Activated T-cell treated with anti-CD3 and anti-CD28 coated beads, Interleukin-2, amount 50 U/mL, for 24 hours (primary cell): ENCODE measurements at regions not wholly inside any gene's neighbourhood (a gene's known extent, or its start where the extent isn't known, plus 50 kb on each side); places are given as distances from the start of the nearest gene placed in this dataset.

Experiments used
- DNase-seq: peaks from one replicate; pipeline ENCODE4 v3.0.0-alpha.2; 2020
- H3K27ac Mint-ChIP-seq: 2 replicates; pipeline ENCODE4 v1.8.0; 2020; ENCODE audit warnings: mild to moderate bottlenecking, mixed read lengths
- H3K27me3 Mint-ChIP-seq: 2 replicates; pipeline ENCODE4 v1.8.0; 2020; ENCODE audit warnings: mixed read lengths
- H3K36me3 Mint-ChIP-seq: 2 replicates; pipeline ENCODE4 v1.8.0; 2020; ENCODE audit warnings: low read depth, mixed read lengths
- H3K4me1 Mint-ChIP-seq: 2 replicates; pipeline ENCODE4 v1.8.0; 2020; ENCODE audit warnings: low read depth, mixed read lengths
- H3K4me3 Mint-ChIP-seq: 2 replicates; pipeline ENCODE4 v1.8.0; 2020; ENCODE audit warnings: mild to moderate bottlenecking, moderate library complexity, mixed read lengths
- H3K9me3 Mint-ChIP-seq: 2 replicates; pipeline ENCODE4 v1.8.0; 2020; ENCODE audit warnings: mixed read lengths

DNA sequence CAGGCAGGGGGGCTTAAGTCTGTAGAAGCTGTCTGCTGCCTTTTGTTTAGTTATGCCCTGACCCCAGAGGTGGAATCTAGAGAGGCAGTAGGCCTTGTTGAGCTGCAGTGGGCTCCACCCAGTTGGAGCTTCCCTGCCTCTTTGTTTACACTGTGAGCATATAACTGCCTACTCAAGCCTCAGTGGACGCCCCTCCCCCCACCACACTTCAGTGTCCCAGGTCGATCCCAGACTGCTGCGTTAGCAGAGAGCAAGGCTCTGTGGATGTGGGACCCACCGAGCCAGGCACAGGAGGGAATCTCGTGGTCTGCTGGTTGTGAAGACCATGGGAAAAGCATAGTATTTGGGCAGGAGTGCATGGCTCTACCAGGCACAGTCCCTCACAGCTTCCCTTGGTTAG, 446.8 kb upstream of the RARB start:
- no peak for DNase-seq
- H3K27ac Mint-ChIP-seq = no peak overlapping the region
- no peak overlapping the region for H3K4me3 Mint-ChIP-seq
- H3K27me3 Mint-ChIP-seq = no peaks in the 10 kb centered on the region
- no peaks in the 10 kb centered on the region for H3K36me3 Mint-ChIP-seq
- peaks cover 23% of the 10 kb centered on the region for H3K9me3 Mint-ChIP-seq
- H3K4me1 Mint-ChIP-seq = no peaks in the 10 kb centered on the region

DNA sequence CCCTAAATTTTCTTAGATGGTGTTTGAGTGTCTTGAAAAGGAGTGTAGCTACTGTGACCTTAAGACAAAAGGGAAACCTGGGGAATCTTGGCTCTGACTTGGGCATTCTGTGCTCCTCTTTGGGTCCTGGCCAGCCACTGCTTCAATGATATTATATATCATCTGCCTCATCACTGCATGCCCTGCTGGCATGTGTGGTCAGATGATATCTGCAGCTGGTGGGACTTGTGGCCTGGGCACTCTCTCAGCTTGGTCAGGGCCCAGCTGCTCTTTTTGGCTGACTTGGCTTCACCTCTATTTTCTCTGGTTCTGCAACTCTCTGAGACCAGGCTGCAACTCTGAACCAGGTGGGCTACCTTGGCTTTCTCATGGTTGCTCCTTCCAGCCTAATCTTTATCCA, 446.1 kb upstream of the RARB start:
- no peak overlapping the region for H3K4me3 Mint-ChIP-seq
- H3K27ac Mint-ChIP-seq = no peak overlapping the region
- H3K4me1 Mint-ChIP-seq = no peaks in the 10 kb centered on the region
- H3K9me3 Mint-ChIP-seq = peaks cover 23% of the 10 kb centered on the region
- DNase-seq = no peak
- H3K36me3 Mint-ChIP-seq = no peaks in the 10 kb centered on the region
- H3K27me3 Mint-ChIP-seq = no peaks in the 10 kb centered on the region

DNA sequence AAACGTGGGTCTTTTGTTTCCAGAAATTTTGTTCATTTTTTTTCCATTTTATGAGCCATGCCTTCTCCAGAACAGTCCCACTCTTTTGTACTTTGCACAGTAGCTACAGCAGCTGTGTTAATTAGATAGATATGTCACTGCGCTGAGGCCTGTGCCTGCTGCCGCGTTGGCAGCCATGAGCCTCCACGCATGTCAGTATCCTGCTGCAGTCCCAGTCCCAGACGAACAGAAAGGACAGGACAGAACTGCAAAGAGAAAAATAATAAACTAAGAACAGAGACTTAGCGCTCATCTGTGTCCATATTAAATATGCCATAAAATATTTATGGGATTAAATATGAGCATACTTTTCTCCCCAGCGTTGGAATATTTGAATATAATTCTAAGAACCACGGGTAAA, 442.4 kb upstream of the RARB start:
- H3K9me3 Mint-ChIP-seq = no peaks in the 10 kb centered on the region
- no peak overlapping the region for H3K4me3 Mint-ChIP-seq
- H3K27ac Mint-ChIP-seq = no peak overlapping the region
- H3K27me3 Mint-ChIP-seq = no peaks in the 10 kb centered on the region
- no peaks in the 10 kb centered on the region for H3K36me3 Mint-ChIP-seq
- DNase-seq = no peak
- no peaks in the 10 kb centered on the region for H3K4me1 Mint-ChIP-seq

DNA sequence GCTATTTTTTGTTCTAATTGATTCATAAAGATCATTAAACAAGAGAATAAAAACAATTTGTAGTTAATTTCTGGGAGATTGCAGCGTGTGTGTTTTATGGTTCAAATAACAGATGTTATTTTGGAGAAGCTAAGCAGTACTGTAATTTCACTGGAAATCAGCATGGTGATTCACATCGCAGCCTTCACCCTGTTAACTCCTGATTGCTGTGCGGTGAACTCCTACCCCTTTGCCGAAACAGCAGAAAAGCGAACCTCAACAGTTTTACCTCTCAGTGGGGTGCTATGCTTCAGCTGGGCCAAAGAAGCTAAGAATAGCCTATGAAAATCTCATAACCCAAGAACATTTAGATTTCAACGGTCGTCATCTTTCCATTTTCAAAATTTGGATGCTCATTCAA, 441.5 kb upstream of the RARB start:
- Mint-ChIP-seq H3K36me3 (no peaks in the 10 kb centered on the region), H3K4me1 (no peaks in the 10 kb centered on the region), H3K9me3 (peaks cover 2% of the 10 kb centered on the region), H3K27me3 (no peaks in the 10 kb centered on the region), H3K4me3 (no peak overlapping the region), H3K27ac (no peak overlapping the region)
- no peak for DNase-seq

DNA sequence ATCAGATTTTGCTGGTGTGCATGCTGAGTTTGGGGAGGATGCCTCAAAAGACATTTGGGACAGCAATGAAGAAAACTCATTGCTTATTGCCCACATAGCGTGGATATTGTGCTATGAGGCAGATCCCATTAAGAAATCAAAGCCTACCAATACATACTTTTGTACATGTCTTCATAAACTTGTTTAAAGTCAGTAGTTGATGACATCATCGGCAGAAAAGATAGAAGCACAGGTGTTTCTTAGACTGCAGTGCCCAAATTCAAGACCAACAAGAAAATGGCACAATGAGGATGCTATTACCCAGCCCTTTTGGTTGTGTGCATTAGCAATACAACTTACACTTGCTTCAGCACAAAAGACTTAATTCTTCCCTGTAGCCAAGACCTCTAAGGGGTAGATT, 428.7 kb upstream of the RARB start:
- no peak for DNase-seq
- Mint-ChIP-seq H3K27ac (no peak overlapping the region), H3K4me1 (no peaks in the 10 kb centered on the region), H3K27me3 (no peaks in the 10 kb centered on the region), H3K9me3 (peaks cover 4% of the 10 kb centered on the region), H3K4me3 (no peak overlapping the region), H3K36me3 (no peaks in the 10 kb centered on the region)

DNA sequence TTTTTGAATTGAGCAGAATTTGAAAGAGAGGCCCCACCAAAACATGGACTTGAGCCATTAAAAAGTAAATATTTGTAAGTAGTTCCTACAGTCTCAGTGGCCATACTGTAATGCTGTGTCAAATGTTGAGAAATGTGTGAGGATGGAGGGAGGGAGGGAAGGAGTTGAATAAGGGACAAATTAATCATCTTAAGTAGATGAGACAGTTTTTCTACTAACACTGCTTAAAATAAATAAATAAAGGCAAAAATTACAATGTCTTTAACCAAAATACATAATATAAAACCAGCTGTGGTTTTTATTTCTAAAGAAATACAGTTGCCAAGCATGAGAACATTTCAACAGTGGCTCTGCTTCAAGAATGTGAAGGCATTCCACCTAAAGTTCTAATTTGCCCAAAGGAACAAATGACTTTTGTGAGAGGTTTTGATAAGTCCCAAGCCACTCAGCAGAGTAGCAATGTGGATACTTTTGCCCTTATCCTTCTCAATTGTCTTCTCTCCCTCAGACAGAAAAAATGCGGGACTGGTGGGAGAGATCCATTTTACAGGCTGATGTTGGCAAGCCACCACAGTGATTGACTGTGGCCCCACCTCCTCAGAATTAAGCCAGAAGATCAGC, 427.0 kb upstream of the RARB start:
- Mint-ChIP-seq H3K27ac (no peak overlapping the region), H3K36me3 (no peaks in the 10 kb centered on the region), H3K4me3 (no peak overlapping the region), H3K4me1 (no peaks in the 10 kb centered on the region), H3K27me3 (no peaks in the 10 kb centered on the region), H3K9me3 (peaks cover 2% of the 10 kb centered on the region)
- no peak for DNase-seq

DNA sequence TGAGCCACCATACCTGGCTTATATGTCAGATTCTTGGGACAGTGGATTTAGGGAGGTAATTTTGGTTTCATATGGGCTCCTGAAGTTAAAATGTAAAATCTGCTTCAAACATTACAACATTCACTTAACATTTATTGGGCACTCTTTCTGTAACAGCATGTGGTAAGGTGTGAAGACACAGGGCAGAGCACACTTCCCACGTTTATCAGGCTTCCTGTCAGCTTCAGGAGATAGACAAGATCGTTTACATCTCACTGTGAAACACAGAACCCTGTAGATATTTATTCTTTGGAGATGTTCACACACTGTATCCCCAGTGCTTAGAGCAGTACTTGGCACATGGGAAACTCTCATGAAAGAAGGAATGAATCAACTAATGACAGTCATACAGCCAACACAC, 426.0 kb upstream of the RARB start:
- Mint-ChIP-seq H3K27ac (no peak overlapping the region), H3K27me3 (no peaks in the 10 kb centered on the region), H3K36me3 (no peaks in the 10 kb centered on the region), H3K9me3 (peaks cover 2% of the 10 kb centered on the region), H3K4me3 (no peak overlapping the region), H3K4me1 (no peaks in the 10 kb centered on the region)
- no peak for DNase-seq

DNA sequence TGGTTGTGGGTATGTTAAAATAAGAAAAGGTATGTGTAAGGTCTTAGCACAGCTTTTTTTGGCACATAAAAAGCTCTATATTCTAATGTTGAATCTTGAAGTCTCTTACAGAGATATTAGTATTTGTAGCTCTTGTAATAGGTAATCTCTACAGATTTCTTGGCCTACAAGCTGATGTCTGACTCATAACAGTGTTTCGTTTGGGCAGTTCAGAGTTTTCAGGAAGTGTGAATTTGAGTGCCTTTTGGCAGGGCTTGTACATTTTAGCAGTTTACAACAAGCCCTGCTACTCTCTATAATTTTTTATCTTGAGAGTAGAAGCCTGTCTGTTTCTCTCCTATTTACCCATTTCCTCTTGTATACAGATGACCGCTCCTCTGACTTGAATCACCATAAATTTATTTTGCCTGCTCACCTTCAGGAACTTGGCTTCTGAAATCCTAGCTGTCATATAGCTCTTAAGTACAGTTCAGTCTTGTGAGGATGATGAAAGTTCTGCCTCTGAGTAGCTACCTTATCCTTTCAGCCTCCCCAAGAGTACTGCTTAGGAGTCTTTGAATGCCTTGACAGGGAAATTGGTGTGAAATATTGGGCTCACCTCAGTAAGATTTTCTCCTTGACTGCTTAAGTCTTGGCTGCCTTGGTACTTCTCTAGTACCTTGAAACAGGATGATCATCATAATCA, 419.9 kb upstream of the RARB start:
- H3K27ac Mint-ChIP-seq = no peak overlapping the region
- H3K9me3 Mint-ChIP-seq = peaks cover 2% of the 10 kb centered on the region

DNA sequence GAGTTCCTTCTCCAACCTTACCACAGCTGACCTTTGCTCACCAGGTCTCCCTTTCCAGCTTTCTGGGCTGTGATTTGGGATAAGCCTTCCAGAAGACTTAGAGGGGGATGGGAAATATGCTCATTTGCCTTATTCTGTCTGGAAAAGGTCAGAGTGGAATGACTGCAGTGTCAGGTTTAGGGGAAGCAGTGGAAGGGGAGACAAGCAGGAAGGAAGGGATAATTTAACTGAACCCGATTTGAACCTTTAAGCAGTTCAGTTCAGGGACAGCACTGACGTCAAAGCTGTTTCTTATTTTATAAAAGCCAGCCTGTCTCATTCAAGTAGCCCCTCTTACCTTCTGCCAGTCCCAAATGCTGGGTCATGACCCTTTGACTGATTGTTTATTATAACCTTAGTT, 418.4 kb upstream of the RARB start:
- no peaks in the 10 kb centered on the region for H3K36me3 Mint-ChIP-seq
- peaks cover 2% of the 10 kb centered on the region for H3K9me3 Mint-ChIP-seq
- H3K4me1 Mint-ChIP-seq = no peaks in the 10 kb centered on the region
- DNase-seq = no peak
- no peak overlapping the region for H3K27ac Mint-ChIP-seq
- H3K27me3 Mint-ChIP-seq = no peaks in the 10 kb centered on the region
- no peak overlapping the region for H3K4me3 Mint-ChIP-seq

More for the DNA sequence above, 419.9 kb upstream of the RARB start:
- Mint-ChIP-seq H3K4me1 (no peaks in the 10 kb centered on the region), H3K36me3 (no peaks in the 10 kb centered on the region), H3K4me3 (no peak overlapping the region), H3K27me3 (no peaks in the 10 kb centered on the region)
- no peak for DNase-seq

DNA sequence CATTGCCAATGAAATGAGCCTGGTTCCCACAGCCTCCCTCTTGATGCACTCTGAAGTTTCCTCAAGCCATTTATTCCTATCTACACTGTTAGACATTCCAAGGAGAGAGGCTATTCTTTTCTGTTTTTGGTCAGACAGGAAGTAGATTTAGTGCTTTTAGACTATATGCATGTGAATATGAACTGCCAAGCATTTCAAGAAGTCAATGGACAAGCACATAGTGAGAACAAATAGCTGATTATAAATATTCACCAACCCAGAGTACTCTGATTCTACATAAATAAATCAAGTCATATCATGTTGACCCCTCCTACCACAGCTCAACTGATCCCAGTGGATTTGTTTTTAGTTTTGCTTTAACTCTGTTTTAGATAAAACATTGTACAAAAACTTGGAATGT, 412.5 kb upstream of the RARB start:
- no peaks in the 10 kb centered on the region for H3K4me1 Mint-ChIP-seq
- peaks cover 2% of the 10 kb centered on the region for H3K9me3 Mint-ChIP-seq
- no peak overlapping the region for H3K27ac Mint-ChIP-seq
- H3K36me3 Mint-ChIP-seq = no peaks in the 10 kb centered on the region
- DNase-seq = no peak
- no peak overlapping the region for H3K4me3 Mint-ChIP-seq
- H3K27me3 Mint-ChIP-seq = no peaks in the 10 kb centered on the region

DNA sequence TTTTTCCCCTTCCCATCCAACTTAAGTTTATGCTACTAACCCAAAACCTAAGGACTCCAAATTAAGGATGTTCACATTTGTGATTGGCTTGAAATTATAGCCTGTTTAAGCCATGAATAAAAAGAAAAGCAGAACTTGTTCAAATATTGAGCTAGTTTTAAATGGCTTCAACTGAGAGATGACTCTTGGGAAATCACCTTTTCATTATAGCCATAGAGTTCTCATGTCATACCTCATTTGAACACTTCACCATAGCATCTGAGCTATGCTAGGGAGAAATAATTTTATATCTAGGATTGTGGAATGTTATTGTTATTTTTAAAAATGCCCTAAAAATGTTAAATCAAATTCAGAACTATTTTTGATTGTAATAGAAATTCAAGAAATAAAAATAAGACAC, 409.2 kb upstream of the RARB start:
- Mint-ChIP-seq H3K27ac (no peak overlapping the region), H3K4me1 (no peaks in the 10 kb centered on the region), H3K27me3 (no peaks in the 10 kb centered on the region), H3K9me3 (peaks cover 3% of the 10 kb centered on the region), H3K36me3 (no peaks in the 10 kb centered on the region), H3K4me3 (no peak overlapping the region)
- DNase-seq = no peak

DNA sequence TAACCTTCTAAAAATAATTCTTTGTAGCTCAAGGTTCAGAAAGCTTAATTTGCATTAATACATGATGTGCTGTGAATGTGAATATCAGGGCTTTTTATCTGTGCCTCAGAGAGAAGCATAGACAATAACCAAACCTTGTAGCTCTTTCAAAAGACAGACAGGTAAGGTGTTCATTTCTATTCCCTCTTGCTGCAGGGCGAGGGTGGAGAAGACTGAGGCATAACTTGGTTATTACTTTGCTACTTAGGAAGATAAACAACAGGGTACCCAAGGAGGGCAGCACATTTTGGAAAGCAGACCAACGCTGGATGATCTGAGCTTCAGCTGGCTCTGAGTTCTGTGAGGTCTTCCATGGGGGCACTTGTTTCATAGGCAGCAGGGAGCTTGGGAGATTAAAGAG, 408.6 kb upstream of the RARB start:
- no peaks in the 10 kb centered on the region for H3K27me3 Mint-ChIP-seq
- peaks cover 3% of the 10 kb centered on the region for H3K9me3 Mint-ChIP-seq
- DNase-seq = no peak
- no peak overlapping the region for H3K4me3 Mint-ChIP-seq
- no peaks in the 10 kb centered on the region for H3K4me1 Mint-ChIP-seq
- no peak overlapping the region for H3K27ac Mint-ChIP-seq
- no peaks in the 10 kb centered on the region for H3K36me3 Mint-ChIP-seq

DNA sequence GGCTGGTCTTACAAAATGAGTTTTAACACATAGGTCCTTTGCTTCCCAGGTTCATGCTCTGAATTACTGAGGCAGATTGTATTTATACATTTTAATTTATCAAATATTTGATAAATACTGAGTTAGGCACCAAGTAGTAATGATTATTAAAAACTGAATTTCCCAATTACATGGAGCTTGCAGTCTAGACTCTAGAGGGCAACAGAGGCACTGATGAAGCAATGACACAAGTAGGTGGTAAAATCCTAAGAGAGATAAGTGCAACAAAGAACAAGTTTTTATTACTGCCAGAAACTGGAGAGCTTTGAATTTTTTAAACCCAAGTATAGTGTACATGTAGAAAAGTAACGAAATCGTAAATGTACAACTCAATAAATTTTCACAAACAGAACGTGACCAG, 406.2 kb upstream of the RARB start:
- H3K4me3 Mint-ChIP-seq = no peak overlapping the region
- no peak for DNase-seq
- H3K4me1 Mint-ChIP-seq = no peaks in the 10 kb centered on the region
- no peaks in the 10 kb centered on the region for H3K36me3 Mint-ChIP-seq
- H3K27me3 Mint-ChIP-seq = no peaks in the 10 kb centered on the region
- no peak overlapping the region for H3K27ac Mint-ChIP-seq
- peaks cover 5% of the 10 kb centered on the region for H3K9me3 Mint-ChIP-seq

DNA sequence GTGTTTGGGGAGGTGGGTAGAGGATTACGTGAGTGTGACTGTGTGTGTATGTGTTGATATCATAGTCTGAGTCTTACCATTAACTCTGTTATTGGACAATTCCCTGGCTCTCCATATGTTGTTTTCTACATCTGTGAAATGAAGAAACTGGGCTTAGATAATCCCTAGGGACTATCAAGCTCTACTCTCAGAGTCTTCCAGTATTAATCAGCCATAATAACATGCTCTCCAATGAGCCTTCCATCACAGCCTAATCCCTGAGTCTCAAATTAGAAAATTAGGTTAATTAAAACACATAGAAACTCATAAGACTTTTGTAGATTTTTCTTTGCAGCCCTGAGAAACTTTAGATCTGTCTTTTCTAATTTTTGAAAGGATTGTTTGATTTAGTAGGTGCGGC, 404.2 kb upstream of the RARB start:
- Mint-ChIP-seq H3K36me3 (no peaks in the 10 kb centered on the region), H3K27ac (no peak overlapping the region), H3K4me3 (no peak overlapping the region), H3K27me3 (no peaks in the 10 kb centered on the region), H3K4me1 (no peaks in the 10 kb centered on the region), H3K9me3 (peaks cover 5% of the 10 kb centered on the region)
- no peak for DNase-seq

DNA sequence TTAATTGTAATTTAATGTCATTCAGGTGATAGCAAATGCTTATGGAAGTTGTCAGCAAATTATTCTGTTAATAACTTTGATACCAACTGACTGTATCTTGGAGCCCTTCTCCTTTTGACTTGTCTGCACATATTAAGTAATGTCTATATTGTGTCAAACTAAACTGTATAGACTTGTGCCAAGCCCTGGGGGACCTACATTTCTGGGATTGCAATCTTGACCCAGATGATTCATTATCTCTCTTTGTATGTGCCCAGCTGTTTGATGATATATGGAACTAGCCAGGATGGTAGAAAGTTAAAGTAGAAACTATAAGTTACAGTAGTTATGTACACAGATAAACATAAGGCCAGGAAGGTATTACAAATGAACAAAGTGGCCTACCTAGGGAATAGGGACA, 402.8 kb upstream of the RARB start:
- no peak overlapping the region for H3K27ac Mint-ChIP-seq
- H3K27me3 Mint-ChIP-seq = no peaks in the 10 kb centered on the region
- no peaks in the 10 kb centered on the region for H3K36me3 Mint-ChIP-seq
- no peak overlapping the region for H3K4me3 Mint-ChIP-seq
- H3K9me3 Mint-ChIP-seq = peaks cover 5% of the 10 kb centered on the region
- no peaks in the 10 kb centered on the region for H3K4me1 Mint-ChIP-seq
- no peak for DNase-seq

DNA sequence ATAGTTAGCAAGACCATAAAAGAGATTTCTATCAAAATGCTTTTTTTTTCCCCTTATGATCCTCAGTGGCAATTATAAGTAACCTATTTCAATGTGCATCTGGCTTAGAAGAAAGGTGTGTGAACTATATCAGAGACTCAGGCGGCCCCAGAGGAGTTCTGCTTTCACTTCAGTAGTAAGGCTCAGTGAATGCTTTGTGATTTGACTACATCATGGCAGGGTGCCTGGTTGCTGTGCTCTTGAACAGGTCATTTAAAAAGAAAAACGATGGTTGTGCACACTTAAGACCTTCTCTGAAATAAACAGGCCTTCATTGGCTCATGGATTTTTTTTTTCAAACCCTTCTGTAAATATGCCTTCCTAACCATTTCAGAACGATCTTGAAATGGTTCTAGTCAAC, 400.4 kb upstream of the RARB start:
- Mint-ChIP-seq H3K9me3 (peaks cover 2% of the 10 kb centered on the region), H3K36me3 (no peaks in the 10 kb centered on the region), H3K4me3 (no peak overlapping the region), H3K4me1 (no peaks in the 10 kb centered on the region), H3K27me3 (no peaks in the 10 kb centered on the region), H3K27ac (no peak overlapping the region)
- DNase-seq = no peak
